HG03565 (cell line): ENCODE measurements at regions not wholly inside any gene's neighbourhood (a gene's known extent, or its start where the extent isn't known, plus 50 kb on each side); places are given as distances from the start of the nearest gene placed in this dataset.

ENCODE experiments used
- ATAC-seq: cut with Tn5 transposase; IDR thresholded peaks from one replicate; pipeline ENCODE4 v1.9.1; 2021; ENCODE audit warnings: mild to moderate bottlenecking, moderate library complexity; ENCODE audit not compliant: unreplicated experiment

DNA sequence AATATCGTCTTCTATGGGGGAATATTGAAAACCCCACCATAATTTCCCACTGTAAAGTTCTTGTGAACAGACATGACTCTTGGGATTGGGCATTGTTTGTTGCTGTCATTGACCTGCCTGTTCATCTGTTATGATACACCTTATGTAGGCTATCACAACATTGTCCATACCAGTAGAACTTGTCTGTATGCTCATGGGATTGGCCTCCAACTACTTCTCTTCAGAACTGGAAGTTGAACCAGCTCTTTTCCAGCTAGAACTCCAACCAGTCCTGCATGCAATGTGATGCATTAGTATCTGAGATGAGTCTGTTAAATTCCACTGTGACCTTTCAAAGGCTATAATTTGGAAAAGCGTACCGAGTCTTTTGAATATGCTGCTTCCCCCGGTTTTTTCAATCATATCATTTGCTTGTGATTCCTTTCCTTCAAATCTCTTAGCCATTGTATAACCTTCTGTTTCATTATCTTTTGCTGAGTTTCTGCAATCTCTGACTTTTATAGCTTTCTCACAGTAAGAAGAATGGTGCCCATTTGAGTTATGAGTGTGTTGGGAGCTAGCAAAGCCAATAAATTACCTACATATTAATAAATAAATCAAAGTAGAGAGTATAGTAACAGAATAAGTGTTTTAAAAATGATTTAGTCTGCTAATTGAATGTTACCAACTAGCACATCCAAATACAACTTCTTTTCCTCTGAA lies 101.9 kb downstream of the PLK2 start:
- ATAC-seq: no peak

DNA sequence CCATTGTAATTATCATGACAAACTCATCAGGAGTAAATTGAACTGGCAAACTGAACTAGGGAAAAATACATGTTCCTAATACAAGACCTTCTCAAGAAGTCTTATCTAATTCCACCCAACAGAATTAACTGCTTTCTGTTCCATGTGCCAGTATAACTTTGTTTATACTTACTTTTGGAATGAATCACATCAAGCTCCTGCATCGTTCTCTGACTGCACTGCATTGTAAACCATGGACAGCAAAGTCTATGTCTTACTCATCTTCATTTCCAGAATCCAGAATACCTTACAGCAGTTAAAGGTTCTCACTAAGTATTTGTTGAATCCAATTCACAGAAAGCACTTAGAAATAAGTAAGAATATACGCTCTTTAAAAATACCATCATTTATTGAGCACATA lies 102.8 kb downstream of the PLK2 start:
- no peak for ATAC-seq

- ATAC-seq: no peak
Observed at GRCh38 chr5:58356662-58357061, 103.2 kb downstream of the PLK2 start.

- ATAC-seq: no peak
Observed at GRCh38 chr5:58354827-58355226, 105.1 kb downstream of the PLK2 start.

- no peak for ATAC-seq
Observed at GRCh38 chr5:58353992-58354391, 105.9 kb downstream of the PLK2 start.

- ATAC-seq: no peak
Observed at GRCh38 chr5:58351190-58351589, 108.7 kb downstream of the PLK2 start.

- no peak for ATAC-seq
Observed at GRCh38 chr5:58348996-58349728, 110.7 kb downstream of the PLK2 start.

DNA sequence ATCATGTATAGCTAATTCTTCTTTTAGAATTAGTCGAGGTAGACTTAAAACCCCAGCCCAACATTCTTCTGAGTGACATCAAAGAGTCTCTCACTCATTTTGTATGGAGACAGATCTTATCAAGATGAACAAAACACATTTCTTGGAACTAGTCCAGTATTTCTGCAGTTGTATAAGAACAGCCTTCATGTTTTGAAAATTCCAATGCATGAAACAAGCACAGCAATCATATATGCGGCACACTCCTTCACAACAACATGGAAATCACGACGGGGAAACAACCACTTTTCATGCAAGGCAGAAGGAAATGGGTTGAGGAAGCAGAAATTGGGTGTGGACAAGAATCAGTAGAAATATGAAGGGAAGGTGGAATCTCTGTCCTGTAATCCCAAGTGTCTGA lies 113.8 kb downstream of the PLK2 start:
- ATAC-seq: no peak

GRCh38 chr5:58341476-58341875 lies 118.4 kb downstream of the PLK2 start:
- ATAC-seq: no peak

GRCh38 chr5:58335518-58335917 lies 124.4 kb downstream of the PLK2 start:
- ATAC-seq: no peak

DNA sequence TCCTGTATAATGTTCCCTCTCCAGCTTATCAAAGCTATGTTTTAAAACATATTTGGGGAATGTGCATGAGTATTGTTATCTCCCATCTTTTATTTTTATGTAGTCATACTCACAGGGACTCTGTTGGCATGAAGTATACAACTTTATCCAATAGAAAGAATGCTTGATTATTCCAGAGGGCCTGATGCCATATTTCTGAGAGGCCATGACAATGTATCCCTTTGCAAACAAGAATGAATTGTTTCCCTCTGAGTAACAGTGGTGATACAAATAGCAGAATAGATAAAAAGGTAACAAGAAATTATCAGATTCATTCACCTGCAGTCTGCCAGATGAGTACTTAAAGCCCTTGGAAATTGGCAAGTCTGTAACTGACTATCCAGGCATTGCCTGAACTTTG lies 125.9 kb downstream of the PLK2 start:
- no peak for ATAC-seq

- ATAC-seq: no peak
Observed at GRCh38 chr5:58330781-58331180, 129.1 kb downstream of the PLK2 start.

DNA sequence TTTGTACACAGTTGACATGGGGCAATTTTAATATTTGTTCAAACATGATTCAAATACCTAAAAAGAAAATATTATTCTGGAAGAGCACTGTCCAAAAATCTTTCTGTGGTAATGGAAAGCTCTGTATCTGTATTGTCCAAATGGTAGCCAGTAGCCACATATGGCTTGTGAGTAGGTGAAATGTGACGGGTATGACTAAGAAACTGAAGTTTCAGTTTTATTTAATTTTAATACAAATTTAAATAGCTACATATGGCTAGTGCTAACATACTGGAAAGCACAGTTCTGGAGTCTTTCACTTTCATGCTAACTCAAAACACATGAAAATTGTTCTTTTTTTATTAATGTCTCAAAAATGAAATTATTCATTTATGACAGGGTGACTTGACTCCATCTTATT lies 132.6 kb downstream of the PLK2 start:
- peak; percentile 78 for ATAC-seq

GRCh38 chr5:58326022-58326421 lies 133.9 kb downstream of the PLK2 start:
- ATAC-seq: no peak

DNA sequence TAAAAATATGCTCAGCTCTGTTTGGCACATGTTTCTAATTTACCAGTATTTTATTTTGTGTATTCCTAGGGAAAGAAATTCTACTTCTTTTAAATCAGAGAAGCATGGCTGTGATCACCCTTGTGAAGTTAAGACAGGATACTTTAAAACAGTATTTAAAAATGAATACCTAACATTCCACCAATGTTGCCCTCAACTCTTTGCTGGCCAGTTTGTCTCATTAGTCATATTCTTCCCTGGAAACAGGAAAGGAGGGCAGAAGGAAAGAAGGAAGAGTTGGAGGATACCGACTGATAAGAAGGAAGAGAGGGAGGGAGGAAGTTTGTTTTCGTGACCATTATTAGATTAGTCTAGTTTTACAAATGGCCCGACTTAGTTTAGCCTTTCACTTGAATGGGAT lies 137.4 kb downstream of the PLK2 start:
- no peak for ATAC-seq

GRCh38 chr5:58318468-58318867 lies 141.4 kb downstream of the PLK2 start:
- no peak for ATAC-seq

DNA sequence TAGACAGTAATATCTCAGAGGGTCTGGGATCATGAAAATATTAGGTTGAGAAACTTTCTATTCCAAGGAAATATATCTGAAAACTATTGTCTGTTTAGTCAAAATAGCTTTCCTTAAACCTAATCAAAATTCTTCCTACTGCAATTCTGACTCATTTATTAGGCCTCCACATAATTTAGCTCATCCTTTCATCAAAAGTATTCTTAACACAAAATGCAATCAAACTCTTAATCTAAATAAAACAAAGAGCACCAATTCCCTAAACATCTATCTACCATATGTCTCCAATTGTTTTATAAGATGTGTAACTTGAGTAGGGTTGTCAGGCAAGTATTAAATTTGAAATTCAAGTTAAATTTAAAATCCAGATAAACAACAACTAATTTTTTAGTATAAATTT lies 142.1 kb downstream of the PLK2 start:
- ATAC-seq: no peak

GRCh38 chr5:58317009-58317408 lies 142.9 kb downstream of the PLK2 start:
- no peak for ATAC-seq

GRCh38 chr5:58315794-58316193 lies 144.1 kb downstream of the PLK2 start:
- ATAC-seq: no peak

DNA sequence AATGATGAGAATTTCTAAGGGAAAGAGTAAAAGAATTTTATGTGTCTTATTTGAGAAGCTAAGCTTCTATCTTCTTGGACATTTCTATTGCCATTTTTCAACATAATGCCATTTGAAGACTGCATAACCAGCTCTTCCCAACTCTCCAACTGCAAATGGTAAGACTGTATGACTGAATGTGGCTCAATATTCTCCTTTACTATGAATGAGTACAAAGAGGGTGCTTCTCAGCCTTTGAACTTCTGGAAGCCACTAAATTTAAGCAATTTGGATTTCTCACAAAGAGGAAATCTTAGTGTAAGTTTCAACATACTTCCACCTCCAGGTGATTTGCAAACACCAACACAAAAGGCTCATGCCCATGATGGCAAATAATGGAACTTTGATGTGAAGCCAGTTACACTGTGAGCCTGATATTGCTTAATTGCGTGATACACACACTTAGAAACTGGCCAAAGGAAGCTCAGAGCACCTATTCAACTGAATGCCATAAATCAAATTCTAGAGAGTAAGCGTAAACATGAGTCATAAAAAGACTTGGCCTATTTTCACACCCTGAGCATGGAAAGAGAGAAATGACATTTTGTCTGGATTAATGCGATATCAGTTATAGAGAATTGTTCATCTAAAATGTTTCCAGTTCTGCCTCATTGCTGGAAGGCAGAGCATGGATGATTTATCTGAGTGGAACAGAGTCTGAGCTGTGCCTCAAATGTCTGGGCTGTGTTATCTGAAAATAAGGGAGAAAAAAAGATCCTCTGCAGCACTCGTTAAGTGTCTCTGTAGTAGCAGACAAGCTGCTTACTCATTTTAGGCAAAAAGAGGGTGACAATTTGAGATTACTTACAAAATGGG lies 145.3 kb downstream of the PLK2 start:
- no peak for ATAC-seq

- no peak for ATAC-seq
Observed at GRCh38 chr5:58312299-58312698, 147.6 kb downstream of the PLK2 start.

DNA sequence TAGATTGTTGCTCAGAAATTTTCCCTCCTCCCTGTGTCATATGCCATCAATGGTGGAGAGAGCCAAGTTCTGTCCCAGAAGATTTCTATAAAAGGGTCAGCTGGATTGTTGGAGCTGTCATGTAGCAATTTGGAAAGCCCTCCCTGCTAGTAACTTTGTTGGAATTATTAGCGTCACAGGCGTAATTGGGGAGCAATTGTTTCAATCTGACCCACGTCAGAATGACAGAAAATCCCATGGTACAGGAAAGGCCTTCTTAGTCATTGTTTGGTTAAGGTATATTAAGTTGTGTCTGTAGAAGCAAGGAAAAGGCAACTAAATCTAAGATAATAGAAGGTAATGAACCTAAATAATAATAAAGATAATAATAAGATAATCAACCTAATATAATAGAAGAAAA lies 148.4 kb downstream of the PLK2 start:
- ATAC-seq: no peak
